CD8-positive, alpha-beta memory T cell (primary cell): ENCODE measurements at regions not wholly inside any gene's neighbourhood (a gene's known extent, or its start where the extent isn't known, plus 50 kb on each side); places are given as distances from the start of the nearest gene placed in this dataset.

Experiments used
- CTCF ChIA-PET: fragments of 350-600 bp; sonication (Branson Sonifier 250); formaldehyde crosslinking; loops from one replicate; lab custom pipeline; 2021; ENCODE audit warnings: antibody characterized with exemption; lab: Charles Lee
- POLR2A ChIA-PET: fragments of 350-600 bp; sonication (Branson Sonifier 250); formaldehyde crosslinking; loops from one replicate; lab custom pipeline; 2021; ENCODE audit warnings: antibody characterized with exemption; lab: Charles Lee
- DNase-seq, 5 donors: peaks; one replicate each; pipeline versions ENCODE4 v3.0.0 to v3.0.0-alpha.2; 2020 to 2022; ENCODE audit warnings: mixed read lengths in 1 of 5
- H3K27ac ChIP-seq: one replicate; pipeline ENCODE4 v1.7.0; 2013; ENCODE audit warnings: low read depth, mild to moderate bottlenecking, low read length, moderate library complexity
- H3K27me3 ChIP-seq: 2 replicates; pipeline ENCODE4 v1.7.0; 2013; ENCODE audit warnings: low read length, mild to moderate bottlenecking; ENCODE audit not compliant: insufficient read depth, poor library complexity, severe bottlenecking
- H3K36me3 ChIP-seq: 2 replicates; pipeline ENCODE4 v1.7.0; 2013; ENCODE audit warnings: mild to moderate bottlenecking, low read length, moderate library complexity; ENCODE audit not compliant: insufficient read depth
- H3K4me1 ChIP-seq: 2 replicates; pipeline ENCODE4 v1.7.0; 2013; ENCODE audit warnings: mild to moderate bottlenecking, low read length, moderate library complexity; ENCODE audit not compliant: insufficient read depth
- H3K4me3 ChIP-seq: 2 replicates; pipeline ENCODE4 v1.7.0; 2013; ENCODE audit warnings: mild to moderate bottlenecking, low read length
- H3K9me3 ChIP-seq: 2 replicates; pipeline ENCODE4 v1.7.0; 2013; ENCODE audit warnings: mild to moderate bottlenecking, low read length
- H3K27ac Mint-ChIP-seq, 8 donors: one replicate each; pipeline ENCODE4 v1.8.0; 2020 to 2021; ENCODE audit warnings: mixed read lengths in 8 of 8, mild to moderate bottlenecking in 6 of 8, inconsistent platforms in 3 of 8, moderate library complexity in 3 of 8
- H3K27me3 Mint-ChIP-seq, 2 donors: one replicate each; pipeline ENCODE4 v1.8.0; 2020 to 2021; ENCODE audit warnings: mixed read lengths in 2 of 2, mild to moderate bottlenecking in 1 of 2, moderate library complexity in 1 of 2
- H3K36me3 Mint-ChIP-seq, 3 donors: one replicate each; pipeline ENCODE4 v1.8.0; 2020 to 2021; ENCODE audit warnings: mixed read lengths in 3 of 3, inconsistent platforms in 1 of 3, mild to moderate bottlenecking in 1 of 3
- H3K4me1 Mint-ChIP-seq, 3 donors: one replicate each; pipeline ENCODE4 v1.8.0; 2020 to 2021; ENCODE audit warnings: mixed read lengths in 3 of 3, inconsistent platforms in 1 of 3, mild to moderate bottlenecking in 1 of 3
- H3K4me3 Mint-ChIP-seq, 7 donors: one replicate each; pipeline ENCODE4 v1.8.0; 2020 to 2021; ENCODE audit warnings: mixed read lengths in 7 of 7, mild to moderate bottlenecking in 6 of 7, moderate library complexity in 4 of 7, inconsistent platforms in 2 of 7
- H3K9me3 Mint-ChIP-seq, 5 donors: one replicate each; pipeline ENCODE4 v1.8.0; 2020 to 2022; ENCODE audit warnings: mixed read lengths in 5 of 5, mild to moderate bottlenecking in 3 of 5, moderate library complexity in 2 of 5, inconsistent platforms in 1 of 5

DNA sequence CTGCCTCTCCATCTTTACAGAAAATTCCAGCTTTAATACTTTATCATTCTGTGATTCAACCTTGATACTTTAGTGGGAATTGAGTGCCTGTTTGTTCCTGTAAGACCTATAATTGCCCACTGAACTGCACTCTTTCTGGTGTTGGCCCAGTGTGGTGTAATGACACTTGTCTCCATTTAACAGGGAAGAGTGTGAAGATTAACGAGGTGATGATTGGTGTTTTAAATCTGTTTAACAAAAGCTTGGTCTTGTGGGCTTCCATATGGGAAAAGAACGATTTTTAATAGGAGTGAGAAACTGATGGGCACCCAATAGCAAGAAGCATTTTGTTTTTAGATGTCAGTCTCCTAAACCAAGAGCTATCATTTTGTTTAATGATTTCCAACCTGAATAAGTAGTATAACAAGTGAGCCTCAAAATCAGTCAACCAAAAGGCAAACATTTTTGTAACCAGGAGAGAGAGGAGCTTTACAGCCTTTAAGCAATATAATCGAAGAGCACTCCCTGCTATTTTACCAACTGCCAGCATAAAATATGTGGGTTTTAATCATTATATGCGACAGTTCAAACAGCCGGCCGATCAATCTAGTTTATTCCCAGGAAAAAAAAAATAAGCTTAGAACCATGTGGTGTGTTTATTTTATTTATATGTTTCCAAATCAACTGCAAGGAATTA lies 50.2 kb downstream of the SUPT20HL1 start:
- POLR2A ChIA-PET: no interaction called here
- CTCF ChIA-PET: interaction anchor here (1.0 kb wide), 1 partner anchor 15 kb away, joined by 4 read pairs; no protein-coding TSS in a partner anchor

DNA sequence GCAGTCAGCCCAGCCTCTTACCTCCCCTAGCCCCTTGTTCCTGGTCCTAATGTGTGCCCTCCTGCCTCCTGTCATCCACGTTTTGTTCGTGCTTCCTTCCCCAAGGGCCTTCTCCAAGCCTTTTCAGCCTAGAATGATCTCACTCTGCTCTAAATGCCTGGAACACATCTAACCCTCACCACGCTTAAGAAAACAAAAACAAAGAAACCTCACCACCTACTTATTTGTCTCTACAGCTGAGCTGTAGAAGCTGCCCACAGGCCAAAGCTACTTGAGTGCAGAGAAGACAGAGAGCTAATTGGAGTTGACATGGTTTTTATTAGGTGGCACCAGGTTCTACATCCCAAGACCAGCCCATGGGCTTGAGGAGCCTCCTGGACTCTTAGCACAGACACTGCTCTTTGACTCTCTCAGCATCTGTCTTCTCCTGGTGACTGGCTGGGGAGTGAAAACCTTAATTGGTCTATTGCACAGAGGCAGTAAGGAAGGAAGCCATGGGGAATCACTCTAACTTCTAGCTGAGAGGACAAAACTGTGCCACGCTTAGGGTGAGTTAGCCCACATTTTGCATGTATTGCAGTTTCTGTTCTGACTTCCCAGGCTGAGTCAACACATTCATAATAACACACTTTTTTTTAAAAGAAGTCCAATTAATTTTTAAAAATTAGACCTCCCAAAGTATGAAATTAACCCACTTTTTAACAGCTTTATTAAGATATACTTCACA lies 52.3 kb upstream of the PDK3 start:
- POLR2A ChIA-PET: no interaction called here

More for the DNA sequence above, 50.2 kb downstream of the SUPT20HL1 start:
- Histone ChIP-seq H3K9me3 (no peaks in the 10 kb centered on the region), H3K4me3 (no peak overlapping the region), H3K36me3 (no peaks in the 10 kb centered on the region), H3K27me3 (no peaks in the 10 kb centered on the region), H3K4me1 (no peaks in the 10 kb centered on the region), H3K27ac (no peak overlapping the region)
- Mint-ChIP-seq H3K4me1 (no peaks in the 10 kb centered on the region), H3K27me3 (peaks cover 2 to 3% of the 10 kb centered on the region in 2 donors), H3K9me3 (no peaks in the 10 kb centered on the region), H3K4me3 (no peak overlapping the region), H3K27ac (no peak overlapping the region), H3K36me3 (peaks cover 0 to 5% (median 2%) of the 10 kb centered on the region in 3 donors)
- no peak for DNase-seq

More for the DNA sequence above, 52.3 kb upstream of the PDK3 start:
- DNase-seq: no peak
- Mint-ChIP-seq H3K27ac (no peak overlapping the region), H3K36me3 (peaks cover 0 to 5% (median 2%) of the 10 kb centered on the region in 3 donors), H3K4me1 (no peaks in the 10 kb centered on the region), H3K9me3 (no peaks in the 10 kb centered on the region), H3K27me3 (peaks cover 2 to 3% of the 10 kb centered on the region in 2 donors), H3K4me3 (no peak overlapping the region)
- Histone ChIP-seq H3K4me3 (no peak overlapping the region), H3K4me1 (no peaks in the 10 kb centered on the region), H3K36me3 (no peaks in the 10 kb centered on the region), H3K27me3 (no peaks in the 10 kb centered on the region), H3K27ac (no peak overlapping the region), H3K9me3 (no peaks in the 10 kb centered on the region)
- CTCF ChIA-PET: no interaction called here
